ENCODE measurements at regions not wholly inside any gene's neighbourhood (a gene's known extent, or its start where the extent isn't known, plus 50 kb on each side); places are given as distances from the start of the nearest gene placed in this dataset.
"Not testable (repeated sequence)": the region's sequence is repeated elsewhere in the genome, so short reads cannot be mapped to it uniquely, and the experiment has no call there.

GRCh38 chr4:133287396-133287795 lies 138.3 kb downstream of the PCDH10 start:
- DNase-seq, result no peak

GRCh38 chr4:133278591-133278990 lies 129.5 kb downstream of the PCDH10 start:
- DNase-seq, result no peak

GRCh38 chr4:133277940-133278339 lies 128.8 kb downstream of the PCDH10 start:
- DNase-seq, result not testable (repeated sequence)

- DNase-seq, result no peak
Measured at GRCh38 chr4:133275246-133275645, 126.2 kb downstream of the PCDH10 start.

DNA sequence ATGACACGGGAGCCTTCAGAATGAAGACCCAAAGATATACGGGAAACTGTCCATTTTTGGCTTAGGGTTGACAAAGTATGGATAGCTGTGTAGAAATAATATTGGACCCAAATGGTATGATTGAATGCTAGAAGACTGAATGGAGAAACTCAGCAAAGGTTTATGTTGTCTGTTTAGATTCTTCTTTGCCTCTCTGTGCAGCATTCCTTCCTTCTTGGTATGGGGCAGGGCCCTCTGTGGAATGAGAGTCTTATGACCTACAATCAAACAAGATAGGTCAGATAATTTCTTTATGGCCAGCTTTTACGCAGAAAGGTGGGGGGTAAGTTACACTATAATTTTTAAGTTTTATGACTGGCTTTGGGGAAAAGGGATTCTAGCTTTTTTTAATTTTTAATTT lies 124.3 kb downstream of the PCDH10 start:
- DNase-seq, result no peak

DNA sequence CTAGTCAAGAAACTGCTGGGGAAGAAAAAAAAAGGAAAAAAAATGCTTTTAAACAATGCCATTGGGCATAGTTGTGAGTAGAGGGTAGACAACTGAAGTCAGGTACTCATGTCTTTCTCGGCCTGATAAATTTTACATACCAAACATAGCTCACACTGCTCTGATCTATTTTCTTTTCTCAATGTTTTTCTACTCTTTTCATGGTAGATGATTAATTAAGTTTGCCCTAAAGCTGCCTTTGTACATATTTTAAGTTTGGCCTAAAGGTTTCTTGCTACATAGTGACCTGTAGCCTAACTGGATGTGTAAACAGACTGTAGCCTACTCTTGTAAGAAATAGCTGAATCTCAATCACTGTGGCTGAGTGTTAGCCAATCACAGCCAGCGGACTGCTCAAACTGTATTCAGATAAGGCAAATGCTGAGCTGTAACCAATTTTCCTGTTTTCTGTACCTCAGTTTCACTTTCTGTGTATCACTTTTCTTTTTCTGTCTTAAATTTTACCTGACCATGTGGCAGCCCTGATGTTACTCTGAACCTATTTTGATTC lies 121.0 kb downstream of the PCDH10 start:
- no peak for DNase-seq

DNA sequence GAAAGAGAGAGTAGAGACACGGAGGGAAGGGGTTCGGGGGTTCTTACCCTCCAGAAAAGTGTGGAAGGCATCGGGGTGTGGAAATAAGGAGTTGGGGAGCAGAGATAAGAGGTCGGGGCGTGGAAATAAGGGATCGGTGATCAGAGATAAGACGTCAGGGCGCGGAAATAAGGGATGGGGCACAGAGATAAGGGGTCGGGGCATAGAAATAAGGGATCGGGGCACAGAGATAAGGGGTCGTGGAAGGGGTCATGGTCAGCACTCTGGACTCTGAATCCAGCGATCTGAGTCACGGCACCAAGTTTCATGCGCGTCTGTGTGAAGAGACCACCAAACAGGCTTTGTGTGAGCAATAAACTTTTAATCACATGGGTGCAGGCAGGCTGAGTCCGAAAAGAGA lies 119.1 kb downstream of the PCDH10 start:
- DNase-seq, result no peak

GRCh38 chr4:133267506-133267905 lies 118.4 kb downstream of the PCDH10 start:
- not testable (repeated sequence) for DNase-seq

DNA sequence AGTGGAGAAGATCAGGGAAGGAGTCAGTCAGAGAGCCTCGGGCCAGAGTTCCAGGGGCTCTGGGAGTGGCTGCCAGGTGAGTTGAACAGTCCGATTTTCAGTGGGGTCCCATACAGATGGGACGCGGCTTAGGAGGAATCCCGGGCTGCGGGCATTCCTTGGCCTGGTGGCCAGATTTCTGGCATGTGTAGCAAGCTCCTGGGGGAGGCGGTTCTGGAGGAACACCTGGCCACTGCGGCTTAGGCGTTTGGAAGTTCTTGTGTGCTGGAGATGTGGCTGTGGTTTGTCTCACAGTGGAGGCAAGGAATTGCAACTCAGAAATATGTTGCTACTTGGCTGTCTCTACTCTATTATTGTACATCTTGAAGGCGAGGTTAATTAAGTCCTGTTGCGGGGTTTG lies 117.9 kb downstream of the PCDH10 start:
- not testable (repeated sequence) for DNase-seq

DNA sequence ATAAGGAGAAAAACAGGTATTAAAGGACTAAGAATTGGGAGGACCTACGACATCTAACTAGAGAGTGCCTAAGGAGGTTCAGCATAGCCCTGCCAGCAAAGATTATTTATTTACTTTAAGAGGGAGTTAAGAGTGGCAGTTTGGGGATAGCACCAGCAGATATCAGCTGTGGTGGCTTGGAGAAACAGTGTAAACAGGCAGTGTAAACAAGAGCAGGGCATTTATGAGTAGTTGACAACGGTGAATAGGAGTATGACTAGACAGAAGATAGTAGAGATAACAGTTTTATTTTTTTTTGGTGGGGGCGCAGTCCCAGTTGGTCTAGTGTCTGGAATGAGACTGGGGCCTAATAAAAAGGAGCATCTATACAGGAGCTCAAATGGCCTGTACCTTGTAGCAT lies 115.2 kb downstream of the PCDH10 start:
- DNase-seq, result not testable (repeated sequence)

GRCh38 chr4:133263104-133263503 lies 114.0 kb downstream of the PCDH10 start:
- DNase-seq, result no peak

DNA sequence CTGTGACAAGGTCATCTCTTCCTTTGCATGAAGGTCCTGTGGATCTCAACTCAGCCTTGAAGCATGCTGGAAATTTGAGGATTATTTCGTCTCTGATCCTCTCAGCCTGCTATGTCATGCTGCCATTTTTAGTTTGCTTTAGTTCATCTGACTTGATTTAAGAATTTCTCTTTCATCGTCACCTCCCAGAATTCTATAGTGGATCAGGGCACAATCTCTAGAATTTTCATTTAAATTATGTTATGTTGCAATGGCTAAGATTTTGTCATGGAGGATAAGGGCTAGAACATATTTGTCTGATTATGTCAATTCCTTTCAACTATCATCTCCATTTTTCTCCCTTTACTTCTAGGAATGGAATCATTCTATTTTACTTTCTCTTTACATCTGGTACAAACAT lies 98.8 kb downstream of the PCDH10 start:
- DNase-seq, result no peak

GRCh38 chr4:133245226-133245625 lies 96.1 kb downstream of the PCDH10 start:
- DNase-seq, result no peak

Data from fibroblast of skin of scalp (primary cell).